MM.1S (cell line): ENCODE measurements at regions not wholly inside any gene's neighbourhood (a gene's known extent, or its start where the extent isn't known, plus 50 kb on each side); places are given as distances from the start of the nearest gene placed in this dataset.

Experiments used
- DNase-seq: peaks from one replicate; pipeline ENCODE4 v3.0.0-alpha.2; 2015
- H2AFZ ChIP-seq: fragments of 300-600 bp; sonication (generic); 2 replicates; pipeline ENCODE4 v1.6.0; 2016; ENCODE audit warnings: antibody characterized with exemption, low read length
- H3F3A ChIP-seq: fragments of 300-600 bp; sonication (generic); 2 replicates; pipeline ENCODE4 v1.6.1; 2016; ENCODE audit warnings: mild to moderate bottlenecking, antibody characterized with exemption, low read length, moderate library complexity, mixed read lengths; ENCODE audit not compliant: insufficient read depth
- H3K27ac ChIP-seq: fragments of 300-600 bp; sonication (generic); 2 replicates; pipeline ENCODE4 v1.5.1; 2016; ENCODE audit warnings: mild to moderate bottlenecking, low read length
- H3K27me3 ChIP-seq: fragments of 300-600 bp; sonication (generic); replicated peaks from 2 replicates; pipeline ENCODE4 v1.6.0; 2016; ENCODE audit warnings: low read length; ENCODE audit not compliant: insufficient read depth
- H3K36me3 ChIP-seq: fragments of 300-600 bp; sonication (generic); replicated peaks from 2 replicates; pipeline ENCODE4 v1.6.1; 2016; ENCODE audit warnings: mild to moderate bottlenecking, low read length, mixed read lengths; ENCODE audit not compliant: insufficient read depth
- H3K4me1 ChIP-seq: fragments of 300-600 bp; sonication (generic); 2 replicates; pipeline ENCODE4 v1.6.1; 2016; ENCODE audit warnings: low read length, mixed read lengths
- H3K4me2 ChIP-seq: fragments of 300-600 bp; sonication (generic); 2 replicates; pipeline ENCODE4 v1.6.0; 2016; ENCODE audit warnings: low read depth, low read length
- H3K4me3 ChIP-seq: fragments of 300-600 bp; sonication (generic); 2 replicates; pipeline ENCODE4 v1.5.1; 2016; ENCODE audit warnings: low read length, mixed read lengths
- H3K79me2 ChIP-seq: fragments of 300-600 bp; sonication (generic); 2 replicates; pipeline ENCODE4 v1.6.1; 2016; ENCODE audit warnings: mixed run types, low read length, mixed read lengths
- H3K9ac ChIP-seq: fragments of 300-600 bp; sonication (generic); 2 replicates; pipeline ENCODE4 v1.6.1; 2016; ENCODE audit warnings: low read length, mixed read lengths
- H3K9me2 ChIP-seq: fragments of 300-600 bp; sonication (generic); replicated peaks from 2 replicates; pipeline ENCODE4 v1.6.1; 2016; ENCODE audit warnings: mild to moderate bottlenecking, low read length, mixed read lengths; ENCODE audit not compliant: insufficient read depth
- H3K9me3 ChIP-seq: fragments of 300-600 bp; sonication (generic); replicated peaks from 2 replicates; pipeline ENCODE4 v1.6.1; 2016; ENCODE audit warnings: mild to moderate bottlenecking, low read length, mixed read lengths; ENCODE audit not compliant: insufficient read depth
- H4K20me1 ChIP-seq: fragments of 300-600 bp; sonication (generic); 2 replicates; pipeline ENCODE4 v1.6.1; 2016; ENCODE audit warnings: mild to moderate bottlenecking, low read length, moderate library complexity, mixed read lengths; ENCODE audit not compliant: insufficient read depth
- CTCF ChIP-seq: fragments of 300-600 bp; sonication (generic); IDR thresholded peaks from 2 replicates; pipeline ENCODE4 v1.5.1; 2016; ENCODE audit warnings: antibody characterized with exemption, low read length, mixed read lengths
- EZH2 ChIP-seq: fragments of 300-600 bp; sonication (generic); optimal IDR thresholded peaks from 2 replicates; pipeline ENCODE3; 2017; ENCODE audit warnings: low read depth, mild to moderate bottlenecking, antibody characterized with exemption, low read length, mixed read lengths
- EZH2phosphoT487 ChIP-seq: fragments of 300-600 bp; sonication (generic); IDR thresholded peaks from 2 replicates; pipeline ENCODE4 v1.6.1; 2018; ENCODE audit warnings: antibody characterized with exemption, low read length

GRCh38 chr12:38389614-38390013 lies 73.0 kb downstream of the ALG10B start:
- peaks cover 10% of the 10 kb centered on the region; the same call in 1 of the 2 replicates for H3F3A ChIP-seq
- H3K36me3 ChIP-seq: no peaks in the 10 kb centered on the region
- no peaks in the 10 kb centered on the region for H3K9me2 ChIP-seq
- H3K4me2 ChIP-seq: no peak overlapping the region
- DNase-seq: no peak
- H3K27ac ChIP-seq: no peak overlapping the region
- no peak overlapping the region for H3K9ac ChIP-seq
- H2AFZ ChIP-seq: no peak overlapping the region
- no peaks in the 10 kb centered on the region for H3K27me3 ChIP-seq
- H3K9me3 ChIP-seq: no peaks in the 10 kb centered on the region
- H4K20me1 ChIP-seq: no peaks in the 10 kb centered on the region
- no peak overlapping the region for H3K4me3 ChIP-seq
- no peak for TF ChIP-seq CTCF
- TF ChIP-seq EZH2phosphoT487: no peak
- TF ChIP-seq EZH2: no peak
- H3K4me1 ChIP-seq: peaks cover 24% of the 10 kb centered on the region
- no peaks in the 10 kb centered on the region for H3K79me2 ChIP-seq

DNA sequence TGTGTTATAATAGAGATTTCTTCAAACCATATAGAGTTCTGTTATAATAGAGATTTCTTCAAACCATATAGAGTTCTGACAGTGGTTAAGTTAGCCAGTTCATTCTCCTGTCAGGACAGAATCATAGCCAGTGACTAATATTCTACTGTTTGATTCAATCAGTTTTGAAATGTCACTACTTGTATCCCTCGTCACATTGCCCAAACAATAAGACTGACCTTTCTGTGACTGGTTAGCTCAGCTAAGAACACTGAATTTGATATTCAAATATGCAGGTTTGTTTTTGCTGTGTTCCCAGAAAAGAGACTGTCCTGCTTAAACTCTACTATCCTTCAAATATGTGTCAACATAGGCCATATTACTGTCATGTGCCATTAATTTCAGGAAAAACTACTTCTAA lies 74.4 kb downstream of the ALG10B start:
- no peak overlapping the region for H3K27ac ChIP-seq
- no peak overlapping the region for H3K4me2 ChIP-seq
- H3K4me1 ChIP-seq: peaks cover 21% of the 10 kb centered on the region
- H3K4me3 ChIP-seq: no peak overlapping the region
- peaks cover 10% of the 10 kb centered on the region; the same call in 1 of the 2 replicates for H3F3A ChIP-seq
- no peaks in the 10 kb centered on the region for H4K20me1 ChIP-seq
- no peaks in the 10 kb centered on the region for H3K36me3 ChIP-seq
- TF ChIP-seq CTCF (no peak), EZH2 (no peak), EZH2phosphoT487 (no peak)
- no peaks in the 10 kb centered on the region for H3K9me3 ChIP-seq
- H3K27me3 ChIP-seq: no peaks in the 10 kb centered on the region
- H2AFZ ChIP-seq: no peak overlapping the region
- no peak for DNase-seq
- no peaks in the 10 kb centered on the region for H3K9me2 ChIP-seq
- H3K79me2 ChIP-seq: no peaks in the 10 kb centered on the region
- no peak overlapping the region for H3K9ac ChIP-seq

GRCh38 chr12:38392554-38393144 lies 76.1 kb downstream of the ALG10B start:
- peak; percentile 16 for DNase-seq
- H3K4me2 ChIP-seq: peak overlapping the region; percentile 26
- H3K4me3 ChIP-seq: no peak overlapping the region
- H3K27me3 ChIP-seq: no peaks in the 10 kb centered on the region
- H4K20me1 ChIP-seq: no peaks in the 10 kb centered on the region
- peak overlapping the region; percentile 42 for H2AFZ ChIP-seq
- peak overlapping the region; percentile 22; the same call in 1 of the 2 replicates for H3K27ac ChIP-seq
- no peaks in the 10 kb centered on the region for H3K36me3 ChIP-seq
- peaks cover 10% of the 10 kb centered on the region; the same call in 1 of the 2 replicates for H3F3A ChIP-seq
- no peaks in the 10 kb centered on the region for H3K9me3 ChIP-seq
- no peaks in the 10 kb centered on the region for H3K79me2 ChIP-seq
- TF ChIP-seq EZH2 (no peak), EZH2phosphoT487 (no peak), CTCF (no peak)
- H3K4me1 ChIP-seq: peaks cover 17% of the 10 kb centered on the region
- no peaks in the 10 kb centered on the region for H3K9me2 ChIP-seq
- H3K9ac ChIP-seq: no peak overlapping the region
